A673 (cell line): ENCODE measurements at regions not wholly inside any gene's neighbourhood (a gene's known extent, or its start where the extent isn't known, plus 50 kb on each side); places are given as distances from the start of the nearest gene placed in this dataset.

ENCODE experiments used
- BruUV-seq: library from RNA; stranded (reverse); fragments of 400-500 nt; replicated peaks from 2 replicates; lab custom pipeline; 2021; lab: Mats Ljungman, UMichigan
- CTCF ChIA-PET: fragments of 300-600 bp; sonication (Branson Sonifier 250); formaldehyde crosslinking; loops from one replicate; lab custom pipeline; 2022; ENCODE audit warnings: antibody characterized with exemption; lab: Charles Lee
- POLR2A ChIA-PET: fragments of 300-600 bp; sonication (Branson Sonifier 250); formaldehyde crosslinking; loops from one replicate; lab custom pipeline; 2022; ENCODE audit warnings: antibody characterized with exemption; ENCODE audit not compliant: low non-redundant PET; lab: Charles Lee
- DNase-seq: peaks from one replicate; pipeline ENCODE4 v3.0.0-alpha.2; 2015; ENCODE audit warnings: low spot score
- H3K27ac ChIP-seq: fragments of 200-600 bp; sonication (generic); 2 replicates; pipeline ENCODE4 v1.5.1; 2016; ENCODE audit warnings: mixed run types, low read depth, mild to moderate bottlenecking, mixed read lengths, antibody characterized with exemption, low read length; ENCODE audit not compliant: poor library complexity, severe bottlenecking
- H3K27me3 ChIP-seq: fragments of 200-600 bp; sonication (generic); replicated peaks from 2 replicates; pipeline ENCODE4 v1.6.1; 2017; ENCODE audit warnings: mixed run types, low read depth, mild to moderate bottlenecking, mixed read lengths, antibody characterized with exemption, low read length; ENCODE audit not compliant: insufficient read depth, poor library complexity
- H3K36me3 ChIP-seq: fragments of 200-600 bp; sonication (generic); 2 replicates; pipeline ENCODE4 v1.6.1; 2016; ENCODE audit warnings: mixed run types, mild to moderate bottlenecking, mixed read lengths, antibody characterized with exemption, low read length; ENCODE audit not compliant: insufficient read depth, poor library complexity, severe bottlenecking
- H3K4me1 ChIP-seq: fragments of 200-600 bp; sonication (generic); 2 replicates; pipeline ENCODE4 v1.6.1; 2017; ENCODE audit warnings: mixed run types, mild to moderate bottlenecking, mixed read lengths, antibody characterized with exemption, low read length; ENCODE audit not compliant: insufficient read depth, poor library complexity, severe bottlenecking
- H3K4me3 ChIP-seq: fragments of 200-600 bp; sonication (generic); 2 replicates; pipeline ENCODE4 v1.5.1; 2016; ENCODE audit warnings: low read depth, mixed run types, mild to moderate bottlenecking, mixed read lengths, low read length; ENCODE audit not compliant: poor library complexity, severe bottlenecking
- H3K9me3 ChIP-seq: fragments of 200-600 bp; sonication (generic); 2 replicates; pipeline ENCODE4 v1.6.1; 2016; ENCODE audit warnings: mixed run types, low read depth, mild to moderate bottlenecking, mixed read lengths, antibody characterized with exemption, low read length; ENCODE audit not compliant: poor library complexity, severe bottlenecking
- EZH2 ChIP-seq: fragments of 200-600 bp; sonication (generic); IDR thresholded peaks from 2 replicates; pipeline ENCODE4 v1.6.1; 2017; ENCODE audit warnings: borderline replicate concordance, low read depth, mild to moderate bottlenecking, mixed read lengths, antibody characterized with exemption, low read length; ENCODE audit not compliant: poor library complexity, severe bottlenecking
- intact Hi-C: fragments of 100-400 bp; cut with micrococcal nuclease; formaldehyde crosslinking; loops from one replicate; pipeline ENCODE4 v1.10.0; 2022; ENCODE audit not compliant: unreplicated experiment
- TF ChIP-seq, protein P1 (sequence below): fragments of 300-800, 200-600 bp; sonication (generic); conservative IDR thresholded peaks from 2 replicates; pipeline ENCODE4 v1.5.1; 2017; ENCODE audit warnings: low read depth, mild to moderate bottlenecking, antibody characterized with exemption, low read length, moderate library complexity, mixed read lengths

DNA sequence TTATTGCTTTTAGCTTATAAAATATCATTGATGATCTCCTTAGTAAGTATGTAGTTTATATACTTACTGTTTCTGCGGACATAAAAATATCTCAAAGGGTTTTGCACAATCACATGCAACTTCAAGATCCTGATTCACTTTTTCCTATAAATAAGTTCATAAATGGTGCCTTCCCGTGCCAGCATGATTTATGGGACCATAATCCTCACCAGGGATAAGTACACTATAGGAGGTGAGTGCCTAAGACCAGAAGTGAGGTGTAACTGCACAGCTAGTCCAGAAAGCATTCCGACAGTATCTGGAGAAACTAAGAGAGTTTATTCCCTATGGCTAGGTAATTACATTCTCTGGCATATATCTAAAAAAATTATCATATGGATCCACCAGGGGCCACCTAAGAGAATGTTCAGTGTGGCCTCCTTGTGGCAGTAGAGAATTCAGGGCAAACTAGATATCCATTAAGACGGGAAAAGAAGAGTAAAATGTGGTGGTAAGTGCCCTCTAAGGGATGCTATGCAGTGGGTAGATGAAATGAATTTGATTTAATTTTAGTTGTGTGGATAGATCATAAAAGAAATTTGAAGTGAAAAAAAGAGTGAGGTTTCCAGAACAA lies 402.5 kb upstream of the SLC24A2 start:
- no peaks in the 10 kb centered on the region for H3K9me3 ChIP-seq

DNA sequence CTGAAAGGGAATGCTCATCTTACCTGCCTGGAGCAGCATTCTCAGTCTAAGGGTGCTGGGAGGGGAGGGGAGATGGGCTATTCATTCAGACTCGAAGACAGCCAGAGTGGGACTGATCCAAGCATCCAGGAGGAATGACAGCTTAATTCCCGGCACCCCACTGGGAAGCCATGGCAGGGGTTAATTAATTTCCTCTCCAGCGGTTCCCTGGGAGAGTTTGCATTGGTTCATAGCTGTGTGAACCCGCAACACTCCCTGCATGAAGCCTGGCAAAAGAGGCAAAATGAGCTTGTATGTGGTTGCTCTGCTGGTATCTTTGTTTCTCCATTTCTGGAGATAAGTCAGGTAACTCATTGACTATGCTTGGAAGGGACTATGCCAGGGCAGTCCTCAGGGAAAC lies 401.0 kb upstream of the SLC24A2 start:
- Histone ChIP-seq H3K4me3 (no peak overlapping the region), H3K9me3 (no peaks in the 10 kb centered on the region), H3K4me1 (no peaks in the 10 kb centered on the region), H3K27me3 (no peaks in the 10 kb centered on the region), H3K27ac (no peak overlapping the region), H3K36me3 (no peaks in the 10 kb centered on the region)
- no peak for DNase-seq
- ChIA-PET CTCF (no interaction called here), POLR2A (no interaction called here)
- intact Hi-C loops: no loop called here
- no TSS peak for BruUV-seq
- TF ChIP-seq, protein P1, sequence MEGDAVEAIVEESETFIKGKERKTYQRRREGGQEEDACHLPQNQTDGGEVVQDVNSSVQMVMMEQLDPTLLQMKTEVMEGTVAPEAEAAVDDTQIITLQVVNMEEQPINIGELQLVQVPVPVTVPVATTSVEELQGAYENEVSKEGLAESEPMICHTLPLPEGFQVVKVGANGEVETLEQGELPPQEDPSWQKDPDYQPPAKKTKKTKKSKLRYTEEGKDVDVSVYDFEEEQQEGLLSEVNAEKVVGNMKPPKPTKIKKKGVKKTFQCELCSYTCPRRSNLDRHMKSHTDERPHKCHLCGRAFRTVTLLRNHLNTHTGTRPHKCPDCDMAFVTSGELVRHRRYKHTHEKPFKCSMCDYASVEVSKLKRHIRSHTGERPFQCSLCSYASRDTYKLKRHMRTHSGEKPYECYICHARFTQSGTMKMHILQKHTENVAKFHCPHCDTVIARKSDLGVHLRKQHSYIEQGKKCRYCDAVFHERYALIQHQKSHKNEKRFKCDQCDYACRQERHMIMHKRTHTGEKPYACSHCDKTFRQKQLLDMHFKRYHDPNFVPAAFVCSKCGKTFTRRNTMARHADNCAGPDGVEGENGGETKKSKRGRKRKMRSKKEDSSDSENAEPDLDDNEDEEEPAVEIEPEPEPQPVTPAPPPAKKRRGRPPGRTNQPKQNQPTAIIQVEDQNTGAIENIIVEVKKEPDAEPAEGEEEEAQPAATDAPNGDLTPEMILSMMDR: no peak
- TF ChIP-seq EZH2: no peak

More for the DNA sequence above, 402.5 kb upstream of the SLC24A2 start:
- Histone ChIP-seq H3K4me3 (no peak overlapping the region), H3K4me1 (no peaks in the 10 kb centered on the region), H3K36me3 (no peaks in the 10 kb centered on the region), H3K27me3 (no peaks in the 10 kb centered on the region), H3K27ac (no peak overlapping the region)
- BruUV-seq: no TSS peak
- TF ChIP-seq, protein P1: 0 out of 2 replicates have a peak, but pooled peaks have one; percentile 17
- no peak for TF ChIP-seq EZH2
- ChIA-PET CTCF (interaction anchor here (1.1 kb wide), 1 partner anchor 13 kb away, joined by 5 read pairs; no protein-coding TSS in a partner anchor), POLR2A (no interaction called here)
- intact Hi-C loops: no loop called here
- DNase-seq: no peak

DNA sequence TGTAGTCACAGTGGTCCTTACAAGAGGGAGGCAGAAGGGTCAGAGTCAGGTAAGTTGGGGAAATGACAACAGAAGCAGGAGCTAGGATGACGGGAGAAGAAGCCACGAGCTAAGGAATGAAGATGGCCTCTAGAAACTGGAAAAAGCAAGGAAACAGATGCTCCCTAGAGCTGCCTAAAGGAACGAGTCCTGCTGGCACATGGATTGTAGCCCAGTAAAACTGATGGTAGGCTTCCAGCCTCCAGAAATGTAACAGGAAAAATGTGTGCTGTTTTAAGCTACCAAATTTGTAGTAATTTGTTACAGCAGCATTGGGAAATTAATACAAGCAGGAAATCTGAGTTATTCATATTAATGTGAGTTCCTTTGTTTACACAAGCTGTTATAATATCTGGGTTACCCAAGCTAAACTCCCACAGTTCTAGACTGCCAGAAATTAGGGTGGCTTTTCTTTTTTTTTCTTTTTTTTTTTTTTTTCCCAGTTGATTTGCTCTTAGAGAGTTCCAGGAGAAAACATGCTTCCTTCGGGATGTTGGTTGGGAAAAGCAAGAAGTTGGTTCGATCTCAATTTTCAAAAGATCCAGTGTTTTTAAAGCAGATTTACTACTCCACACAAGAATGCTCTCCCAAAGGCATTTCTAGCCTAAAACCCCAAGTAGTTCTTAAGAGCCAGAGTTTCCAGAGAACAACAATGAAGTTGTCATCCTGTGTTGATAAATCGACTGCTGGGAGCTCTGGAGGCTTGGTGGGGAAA lies 400.0 kb upstream of the SLC24A2 start:
- Histone ChIP-seq H3K27ac (no peak overlapping the region), H3K27me3 (no peaks in the 10 kb centered on the region), H3K4me1 (no peaks in the 10 kb centered on the region), H3K4me3 (no peak overlapping the region), H3K9me3 (no peaks in the 10 kb centered on the region), H3K36me3 (no peaks in the 10 kb centered on the region)
- CTCF ChIA-PET: no interaction called here
- POLR2A ChIA-PET: no interaction called here
- intact Hi-C loops: no loop called here
- no peak for DNase-seq
- BruUV-seq: no TSS peak
- TF ChIP-seq, protein P1: no peak
- no peak for TF ChIP-seq EZH2
